ENCODE measurements at regions not wholly inside any gene's neighbourhood (a gene's known extent, or its start where the extent isn't known, plus 50 kb on each side); places are given as distances from the start of the nearest gene placed in this dataset.

DNA sequence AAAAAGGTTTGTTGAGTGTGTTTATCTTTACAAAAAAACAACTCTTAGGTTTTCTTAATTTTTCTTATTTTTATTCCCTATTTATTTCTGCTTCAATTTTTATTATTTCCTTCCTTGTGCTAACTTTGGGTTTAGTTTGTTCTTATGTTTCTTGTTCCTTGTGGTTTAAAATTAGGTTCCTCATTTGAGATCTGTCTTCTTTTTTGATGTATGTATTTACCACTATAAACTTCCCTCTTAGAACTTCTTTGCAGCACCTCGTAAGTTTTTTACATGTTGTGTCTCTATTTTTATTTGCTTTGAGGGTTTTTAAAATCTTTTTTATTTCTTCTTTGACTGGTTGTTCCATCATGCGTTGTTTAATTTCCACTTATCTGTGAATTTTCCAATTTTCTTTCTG lies 1217.1 kb upstream of the CELF2 start:
- 0% methylated on average over 2 of the region's 2 CpGs for WGBS (ENCODE audit: missing lambda C conversion rate)
- ChIA-PET POLR2A (no interaction called here), CTCF (no interaction called here)
- H3K9me3 ChIP-seq: peaks cover 4% of the 10 kb centered on the region; the same call in 1 of the 3 replicates
- no peak for TF ChIP-seq TFCP2L1 (CRISPR knock-in tag; IDR thresholded peaks at IDR 0.05)
- TF ChIP-seq RARB (CRISPR knock-in tag; IDR thresholded peaks at IDR 0.05): no peak
- no peak for TF ChIP-seq POLR2A (IDR thresholded peaks at IDR 0.05; ENCODE audit: low read length)
- no peak for TF ChIP-seq HEYL (CRISPR knock-in tag; IDR thresholded peaks at IDR 0.05)
- no peak for TF ChIP-seq RCOR1 (IDR thresholded peaks at IDR 0.05; ENCODE audit: low read depth, low read length)
- TF ChIP-seq CEBPB (IDR thresholded peaks at IDR 0.05): no peak
- no peak for TF ChIP-seq EP300 (IDR thresholded peaks at IDR 0.05)
- no peak for TF ChIP-seq CBX2 (IDR thresholded peaks at IDR 0.05; ENCODE audit: borderline replicate concordance, low read depth)
- TF ChIP-seq ZFP36 (IDR thresholded peaks at IDR 0.05; ENCODE audit: borderline replicate concordance, partially characterized antibody): no peak
- no peak for TF ChIP-seq NR3C1 (IDR thresholded peaks at IDR 0.05)
- TF ChIP-seq, protein P1, sequence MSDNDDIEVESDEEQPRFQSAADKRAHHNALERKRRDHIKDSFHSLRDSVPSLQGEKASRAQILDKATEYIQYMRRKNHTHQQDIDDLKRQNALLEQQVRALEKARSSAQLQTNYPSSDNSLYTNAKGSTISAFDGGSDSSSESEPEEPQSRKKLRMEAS (IDR thresholded peaks at IDR 0.05): no peak
- no peak for TF ChIP-seq EHF (CRISPR knock-in tag; IDR thresholded peaks at IDR 0.05)
- no peak for TF ChIP-seq CBX8 (IDR thresholded peaks at IDR 0.05)
- TF ChIP-seq, protein P2, sequence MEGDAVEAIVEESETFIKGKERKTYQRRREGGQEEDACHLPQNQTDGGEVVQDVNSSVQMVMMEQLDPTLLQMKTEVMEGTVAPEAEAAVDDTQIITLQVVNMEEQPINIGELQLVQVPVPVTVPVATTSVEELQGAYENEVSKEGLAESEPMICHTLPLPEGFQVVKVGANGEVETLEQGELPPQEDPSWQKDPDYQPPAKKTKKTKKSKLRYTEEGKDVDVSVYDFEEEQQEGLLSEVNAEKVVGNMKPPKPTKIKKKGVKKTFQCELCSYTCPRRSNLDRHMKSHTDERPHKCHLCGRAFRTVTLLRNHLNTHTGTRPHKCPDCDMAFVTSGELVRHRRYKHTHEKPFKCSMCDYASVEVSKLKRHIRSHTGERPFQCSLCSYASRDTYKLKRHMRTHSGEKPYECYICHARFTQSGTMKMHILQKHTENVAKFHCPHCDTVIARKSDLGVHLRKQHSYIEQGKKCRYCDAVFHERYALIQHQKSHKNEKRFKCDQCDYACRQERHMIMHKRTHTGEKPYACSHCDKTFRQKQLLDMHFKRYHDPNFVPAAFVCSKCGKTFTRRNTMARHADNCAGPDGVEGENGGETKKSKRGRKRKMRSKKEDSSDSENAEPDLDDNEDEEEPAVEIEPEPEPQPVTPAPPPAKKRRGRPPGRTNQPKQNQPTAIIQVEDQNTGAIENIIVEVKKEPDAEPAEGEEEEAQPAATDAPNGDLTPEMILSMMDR (IDR thresholded peaks at IDR 0.05): no peak
- no peak for TF ChIP-seq KDM1A (IDR thresholded peaks at IDR 0.05; ENCODE audit: low read depth)
- no peak for TF ChIP-seq POLR2AphosphoS2 (conservative IDR thresholded peaks at IDR 0.05; ENCODE audit: low read length)
- TF ChIP-seq FOSL2 (IDR thresholded peaks at IDR 0.05): no peak
- no peak for TF ChIP-seq FOSL2 (CRISPR knock-in tag; IDR thresholded peaks at IDR 0.05)
- TF ChIP-seq ZC3H11A (IDR thresholded peaks at IDR 0.05): no peak
- no peak for TF ChIP-seq JUN (IDR thresholded peaks at IDR 0.05)
- no peaks in the 10 kb centered on the region for H3K4me1 ChIP-seq
- no peak overlapping the region for H3K4me3 ChIP-seq
- FAIRE-seq (no peak), DNase-seq (ENCODE audit: low read depth in 1 of 2, low spot score in 1 of 2) (no peak), ATAC-seq (no peak)
- no peak overlapping the region for H3K27ac ChIP-seq
- H3K4me2 ChIP-seq: no peak overlapping the region

DNA sequence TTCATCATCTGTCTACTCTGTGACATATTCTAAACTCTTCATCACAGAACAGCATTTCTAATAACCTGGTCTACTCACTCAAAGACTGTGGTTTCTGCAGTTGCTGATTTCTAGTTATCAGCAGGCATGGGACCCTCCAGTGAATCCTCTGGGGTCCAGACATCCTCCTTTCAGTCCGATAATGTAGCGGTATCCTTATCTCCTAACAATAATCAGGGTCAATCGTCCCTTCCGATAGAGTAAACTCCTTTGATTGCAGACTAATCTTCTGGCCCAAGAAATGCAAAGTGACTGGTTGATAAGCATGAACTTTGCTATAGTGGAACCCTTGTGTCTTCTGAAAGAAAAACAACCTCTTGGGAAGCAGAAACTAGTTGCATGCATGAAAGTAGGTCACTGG lies 1209.8 kb upstream of the CELF2 start:
- H3K27ac ChIP-seq: no peak overlapping the region
- H3K9me3 ChIP-seq: peaks cover 5% of the 10 kb centered on the region; the same call in 1 of the 3 replicates
- no peak for ATAC-seq
- no peaks in the 10 kb centered on the region for H3K4me1 ChIP-seq
- no peak for TF ChIP-seq FOSB (CRISPR knock-in tag; IDR thresholded peaks at IDR 0.05)
- TF ChIP-seq FOSL2 (IDR thresholded peaks at IDR 0.05): no peak
- TF ChIP-seq FOSL2 (CRISPR knock-in tag; IDR thresholded peaks at IDR 0.05): no peak
- TF ChIP-seq ZFP36 (IDR thresholded peaks at IDR 0.05; ENCODE audit: borderline replicate concordance, partially characterized antibody): no peak
- no peak for TF ChIP-seq PHF8 (IDR thresholded peaks at IDR 0.05; ENCODE audit: borderline replicate concordance, low read depth)
- TF ChIP-seq POLR2A (IDR thresholded peaks at IDR 0.05; ENCODE audit: low read length): no peak
- no peak for TF ChIP-seq POLR2AphosphoS2 (conservative IDR thresholded peaks at IDR 0.05; ENCODE audit: low read length)
- TF ChIP-seq, protein P3, sequence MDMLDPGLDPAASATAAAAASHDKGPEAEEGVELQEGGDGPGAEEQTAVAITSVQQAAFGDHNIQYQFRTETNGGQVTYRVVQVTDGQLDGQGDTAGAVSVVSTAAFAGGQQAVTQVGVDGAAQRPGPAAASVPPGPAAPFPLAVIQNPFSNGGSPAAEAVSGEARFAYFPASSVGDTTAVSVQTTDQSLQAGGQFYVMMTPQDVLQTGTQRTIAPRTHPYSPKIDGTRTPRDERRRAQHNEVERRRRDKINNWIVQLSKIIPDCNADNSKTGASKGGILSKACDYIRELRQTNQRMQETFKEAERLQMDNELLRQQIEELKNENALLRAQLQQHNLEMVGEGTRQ (IDR thresholded peaks at IDR 0.05): no peak
- H3K4me2 ChIP-seq: no peak overlapping the region
- WGBS (ENCODE audit: missing lambda C conversion rate): 12% methylated on average over 4 of the region's 4 CpGs
- DNase-seq (ENCODE audit: low read depth in 1 of 2, low spot score in 1 of 2): no peak
- H3K4me3 ChIP-seq: no peak overlapping the region
- no peak for FAIRE-seq
- ChIA-PET POLR2A (no interaction called here), CTCF (no interaction called here)

DNA sequence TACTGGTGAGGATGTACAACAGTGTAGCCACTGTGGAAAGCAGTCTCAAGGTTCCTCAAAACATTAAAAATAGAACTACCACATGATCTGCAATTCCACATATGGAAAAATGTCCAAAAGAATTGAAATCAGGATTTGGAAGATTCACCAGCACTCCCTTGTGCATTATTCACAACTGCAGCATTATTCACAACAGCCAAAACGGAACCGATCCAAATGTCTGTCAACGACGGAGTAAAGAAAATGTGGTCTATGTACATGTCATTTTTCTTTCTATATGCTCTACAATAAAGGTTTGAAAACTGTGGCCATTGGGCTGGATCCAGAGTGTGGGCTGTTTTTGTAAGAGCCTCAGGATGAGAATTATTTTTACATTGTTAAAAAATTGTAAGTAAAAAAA lies 1206.1 kb upstream of the CELF2 start:
- ATAC-seq (no peak), FAIRE-seq (no peak), DNase-seq (ENCODE audit: low read depth in 1 of 2, low spot score in 1 of 2) (no peak)
- POLR2A ChIA-PET: no interaction called here
- CTCF ChIA-PET: no interaction called here
- Histone ChIP-seq H3K4me1 (no peaks in the 10 kb centered on the region), H3K9me3 (no peaks in the 10 kb centered on the region), H3K27ac (no peak overlapping the region), H3K4me3 (no peak overlapping the region), H3K4me2 (no peak overlapping the region)
- WGBS (ENCODE audit: missing lambda C conversion rate): 57% methylated on average over 4 of the region's 4 CpGs
- TF ChIP-seq, protein P4, sequence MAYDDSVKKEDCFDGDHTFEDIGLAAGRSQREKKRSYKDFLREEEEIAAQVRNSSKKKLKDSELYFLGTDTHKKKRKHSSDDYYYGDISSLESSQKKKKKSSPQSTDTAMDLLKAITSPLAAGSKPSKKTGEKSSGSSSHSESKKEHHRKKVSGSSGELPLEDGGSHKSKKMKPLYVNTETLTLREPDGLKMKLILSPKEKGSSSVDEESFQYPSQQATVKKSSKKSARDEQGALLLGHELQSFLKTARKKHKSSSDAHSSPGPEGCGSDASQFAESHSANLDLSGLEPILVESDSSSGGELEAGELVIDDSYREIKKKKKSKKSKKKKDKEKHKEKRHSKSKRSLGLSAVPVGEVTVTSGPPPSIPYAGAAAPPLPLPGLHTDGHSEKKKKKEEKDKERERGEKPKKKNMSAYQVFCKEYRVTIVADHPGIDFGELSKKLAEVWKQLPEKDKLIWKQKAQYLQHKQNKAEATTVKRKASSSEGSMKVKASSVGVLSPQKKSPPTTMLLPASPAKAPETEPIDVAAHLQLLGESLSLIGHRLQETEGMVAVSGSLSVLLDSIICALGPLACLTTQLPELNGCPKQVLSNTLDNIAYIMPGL (CRISPR knock-in tag; IDR thresholded peaks at IDR 0.05; ENCODE audit: borderline replicate concordance): no peak
- TF ChIP-seq, protein P3 (IDR thresholded peaks at IDR 0.05): no peak
- TF ChIP-seq NPAS2 (CRISPR knock-in tag; IDR thresholded peaks at IDR 0.05; ENCODE audit: borderline replicate concordance) (no peak), EHMT2 (IDR thresholded peaks at IDR 0.05; ENCODE audit: low read depth) (no peak), PHF8 (IDR thresholded peaks at IDR 0.05; ENCODE audit: borderline replicate concordance, low read depth) (no peak), RFX5 (IDR thresholded peaks at IDR 0.05) (no peak), NFE2L2 (conservative IDR thresholded peaks at IDR 0.05; ENCODE audit: low read length) (no peak), MAZ (IDR thresholded peaks at IDR 0.05; ENCODE audit: borderline replicate concordance, low read depth, low read length) (no peak), FOSL2 (IDR thresholded peaks at IDR 0.05) (no peak), FOSL2 (CRISPR knock-in tag; IDR thresholded peaks at IDR 0.05) (no peak), EHF (CRISPR knock-in tag; IDR thresholded peaks at IDR 0.05) (no peak), ZC3H11A (IDR thresholded peaks at IDR 0.05) (no peak), ZFP36 (IDR thresholded peaks at IDR 0.05; ENCODE audit: borderline replicate concordance, partially characterized antibody) (no peak), CHD2 (IDR thresholded peaks at IDR 0.05; ENCODE audit: low read length, partially characterized antibody) (no peak), RAD21 (conservative IDR thresholded peaks at IDR 0.05 in 1 of 2, IDR thresholded peaks at IDR 0.05 in 1 of 2) (no peak)
